Renal cortical epithelial cell (primary cell): ENCODE measurements at regions not wholly inside any gene's neighbourhood (a gene's known extent, or its start where the extent isn't known, plus 50 kb on each side); places are given as distances from the start of the nearest gene placed in this dataset.
A peak's percentile ranks its signal among the peaks of the same experiment; 100 is the strongest.

ENCODE experiments used
- DNase-seq: peaks from one replicate; pipeline ENCODE4 v3.0.0-alpha.2; 2011; ENCODE audit warnings: low read depth

- DNase-seq = no peak
Measured at GRCh38 chr12:87163122-87163521, 866.1 kb downstream of the C12orf50 start.

- peak; percentile 67 for DNase-seq
Measured at GRCh38 chr12:87160848-87161601, 868.2 kb downstream of the C12orf50 start.

GRCh38 chr12:87157791-87158190, 871.4 kb downstream of the C12orf50 start:
- DNase-seq = peak; percentile 94

- peak; percentile 65 for DNase-seq
Measured at GRCh38 chr12:87155621-87156020, 873.6 kb downstream of the C12orf50 start.

GRCh38 chr12:87152841-87153528, 876.2 kb downstream of the C12orf50 start:
- no peak for DNase-seq

GRCh38 chr12:87152075-87152474, 877.1 kb downstream of the C12orf50 start:
- DNase-seq = no peak

- DNase-seq = peak; percentile 54
Measured at GRCh38 chr12:87150969-87151662, 878.1 kb downstream of the C12orf50 start.

GRCh38 chr12:87142342-87142741, 886.2 kb upstream of the MGAT4C start:
- no peak for DNase-seq

- no peak for DNase-seq
Measured at GRCh38 chr12:87141091-87141490, 884.9 kb upstream of the MGAT4C start.

- DNase-seq = peak; percentile 85
Measured at GRCh38 chr12:87140262-87140661, 884.1 kb upstream of the MGAT4C start.

- no peak for DNase-seq
Measured at GRCh38 chr12:87137220-87137619, 881.0 kb upstream of the MGAT4C start.

GRCh38 chr12:87136330-87136976, 880.3 kb upstream of the MGAT4C start:
- DNase-seq = peak; percentile 75

- DNase-seq = no peak
Measured at GRCh38 chr12:87127272-87127671, 871.1 kb upstream of the MGAT4C start.

- DNase-seq = no peak
Measured at GRCh38 chr12:87121896-87122295, 865.7 kb upstream of the MGAT4C start.

- DNase-seq = no peak
Measured at GRCh38 chr12:87120440-87120839, 864.2 kb upstream of the MGAT4C start.

- DNase-seq = no peak
Measured at GRCh38 chr12:87119713-87120112, 863.5 kb upstream of the MGAT4C start.

- DNase-seq = no peak
Measured at GRCh38 chr12:87117526-87117925, 861.3 kb upstream of the MGAT4C start.

- no peak for DNase-seq
Measured at GRCh38 chr12:87116780-87117179, 860.6 kb upstream of the MGAT4C start.

GRCh38 chr12:87112571-87113345, 856.6 kb upstream of the MGAT4C start:
- DNase-seq = no peak

- no peak for DNase-seq
Measured at GRCh38 chr12:87107766-87108165, 851.6 kb upstream of the MGAT4C start.

GRCh38 chr12:87107270-87107669, 851.1 kb upstream of the MGAT4C start:
- DNase-seq = no peak
